HCT116 (cell line): ENCODE measurements at regions not wholly inside any gene's neighbourhood (a gene's known extent, or its start where the extent isn't known, plus 50 kb on each side); places are given as distances from the start of the nearest gene placed in this dataset.

Experiments
- ATAC-seq: fragments of 200-7000 bp; cut with Tn5 transposase; 2 replicates; pipeline ENCODE4 v1.9.1; 2020; ENCODE audit warnings: mild to moderate bottlenecking, moderate library complexity
- BruUV-seq: library from RNA; stranded (reverse); fragments of 400-500 nt; replicated peaks from 2 replicates; lab custom pipeline; 2021; lab: Mats Ljungman, UMichigan
- CTCF ChIA-PET: fragments of 300-600 bp; sonication (Branson Sonifier 250); formaldehyde crosslinking; loops from one replicate; lab custom pipeline; 2021; ENCODE audit warnings: antibody characterized with exemption; lab: Charles Lee
- POLR2A ChIA-PET: fragments of 300-600, 350-600 bp; sonication (Branson Sonifier 250); formaldehyde crosslinking; loops from one replicate; lab custom pipeline; 2021; ENCODE audit warnings: antibody characterized with exemption; lab: Charles Lee
- RAD21 ChIA-PET, 2 experiments: fragments of 300-600 bp; sonication (Branson Sonifier 250); formaldehyde crosslinking; loops; one replicate each; lab custom pipeline; 2023; ENCODE audit warnings: low total read pairs in 2 of 2; ENCODE audit not compliant: uncharacterized antibody in 2 of 2, unreplicated experiment in 2 of 2, low non-redundant PET in 1 of 2; lab: Charles Lee
- DNase-seq: peaks from one replicate; pipeline ENCODE4 v3.0.0-alpha.2; 2010; ENCODE audit warnings: low read depth, low spot score
- H2AFZ ChIP-seq: fragments of 200-600 bp; shearing (Covaris generic), sonication (generic); 2 replicates; pipeline ENCODE4 v1.6.1; 2017; ENCODE audit warnings: low read depth, mixed run types, mixed read lengths, antibody characterized with exemption, low read length; ENCODE audit not compliant: poor library complexity, severe bottlenecking
- H3K27ac ChIP-seq: 2 replicates; pipeline ENCODE4 v1.5.1; 2012; ENCODE audit warnings: low read depth, low read length
- H3K27me3 ChIP-seq: fragments of 200-600 bp; sonication (generic); 2 replicates; pipeline ENCODE4 v1.6.1; 2016; ENCODE audit warnings: mixed run types, low read length, mixed read lengths; ENCODE audit not compliant: insufficient read depth
- H3K36me3 ChIP-seq, 2 experiments: fragments of 200-500 bp in 1 of 2; fragments of 200-600 bp in 1 of 2; sonication (Bioruptor generic) in 1 of 2; sonication (generic) in 1 of 2; 2 replicates each; pipeline versions ENCODE4 v1.5.1 to v1.6.1; 2014 to 2016; ENCODE audit warnings: low read length in 2 of 2, inconsistent platforms in 1 of 2, mixed read lengths in 1 of 2, mixed run types in 1 of 2; ENCODE audit not compliant: insufficient read depth in 2 of 2, control insufficient read depth in 1 of 2
- H3K4me1 ChIP-seq, 2 experiments: fragments of 200-600 bp in 1 of 2; sonication (generic) in 1 of 2; 2 replicates each; pipeline versions ENCODE4 v1.5.1 to v1.6.1; 2012 to 2017; ENCODE audit warnings: low read length in 2 of 2, inconsistent platforms in 1 of 2, mild to moderate bottlenecking in 1 of 2, mixed read lengths in 1 of 2, mixed run types in 1 of 2, moderate library complexity in 1 of 2; ENCODE audit not compliant: insufficient read depth in 2 of 2, control insufficient read depth in 1 of 2
- H3K4me2 ChIP-seq: fragments of 200-600 bp; sonication (generic); 2 replicates; pipeline ENCODE4 v1.6.1; 2017; ENCODE audit warnings: mixed run types, low read length, mixed read lengths
- H3K4me3 ChIP-seq, 2 experiments: fragments of 200-600 bp in 1 of 2; sonication (generic) in 1 of 2; replicated peaks in 1 of 2; 2 replicates each; pipeline ENCODE4 v1.5.1; 2011 to 2016; ENCODE audit warnings: low read length in 2 of 2, control low read depth in 1 of 2, low read depth in 1 of 2, mild to moderate bottlenecking in 1 of 2, mixed read lengths in 1 of 2, mixed run types in 1 of 2
- H3K79me2 ChIP-seq: fragments of 200-600 bp; sonication (generic); 2 replicates; pipeline ENCODE4 v1.6.1; 2017; ENCODE audit warnings: mild to moderate bottlenecking, mixed run types, low read length, moderate library complexity, mixed read lengths; ENCODE audit not compliant: insufficient read depth
- H3K9ac ChIP-seq: fragments of 200-600 bp; sonication (generic); 2 replicates; pipeline ENCODE4 v1.6.1; 2016; ENCODE audit warnings: low read length, mixed read lengths
- H3K9me2 ChIP-seq: fragments of 200-600 bp; sonication (generic), shearing (Covaris generic); 2 replicates; pipeline ENCODE4 v1.6.1; 2017; ENCODE audit warnings: mixed run types, mild to moderate bottlenecking, moderate library complexity; ENCODE audit not compliant: insufficient read depth
- H3K9me3 ChIP-seq, 2 experiments: fragments of 200-500 bp in 1 of 2; fragments of 200-600 bp in 1 of 2; sonication (Bioruptor generic) in 1 of 2; sonication (generic) in 1 of 2; 2 replicates each; pipeline ENCODE4 v1.6.1; 2014 to 2017; ENCODE audit warnings: low read length in 2 of 2, mixed read lengths in 2 of 2, inconsistent platforms in 1 of 2, low read depth in 1 of 2, mild to moderate bottlenecking in 1 of 2, mixed run types in 1 of 2, moderate library complexity in 1 of 2; ENCODE audit not compliant: control insufficient read depth in 1 of 2, insufficient read depth in 1 of 2
- H4K20me1 ChIP-seq: fragments of 200-600 bp; sonication (generic), shearing (Covaris generic); 2 replicates; pipeline ENCODE4 v1.6.1; 2017; ENCODE audit warnings: mixed run types, mild to moderate bottlenecking, moderate library complexity; ENCODE audit not compliant: insufficient read depth
- CBX3 ChIP-seq: IDR thresholded peaks from 2 replicates; pipeline ENCODE4 v1.6.1; 2012; ENCODE audit warnings: low read depth
- CEBPB ChIP-seq: IDR thresholded peaks from 2 replicates; pipeline ENCODE4 v1.6.1; 2012; ENCODE audit warnings: low read depth
- EGR1 ChIP-seq: IDR thresholded peaks from 2 replicates; pipeline ENCODE4 v1.6.1; 2012; ENCODE audit warnings: low read depth
- ELF1 ChIP-seq: IDR thresholded peaks from 2 replicates; pipeline ENCODE4 v1.6.1; 2012; ENCODE audit warnings: low read depth, borderline replicate concordance
- EZH2phosphoT487 ChIP-seq: fragments of 200-600 bp; IDR thresholded peaks from 2 replicates; pipeline ENCODE4 v1.6.1; 2018; ENCODE audit warnings: antibody characterized with exemption, borderline replicate concordance
- FOSL1 ChIP-seq: IDR thresholded peaks from 2 replicates; pipeline ENCODE4 v1.6.1; 2012; ENCODE audit warnings: low read depth
- JUND ChIP-seq: IDR thresholded peaks from 2 replicates; pipeline ENCODE4 v1.6.1; 2012
- POLR2A ChIP-seq: IDR thresholded peaks from 2 replicates; pipeline ENCODE4 v1.7.0; 2011; ENCODE audit warnings: borderline replicate concordance; ENCODE audit not compliant: insufficient read depth, insufficient read length; ENCODE audit errors: extremely low read depth
- POLR2AphosphoS5 ChIP-seq: IDR thresholded peaks from 2 replicates; pipeline ENCODE4 v1.6.1; 2011; ENCODE audit warnings: mild to moderate bottlenecking, low read depth, low read length, moderate library complexity
- RAD21 ChIP-seq: IDR thresholded peaks from 2 replicates; pipeline ENCODE4 v1.6.1; 2012; ENCODE audit warnings: low read depth, mild to moderate bottlenecking
- SIN3A ChIP-seq: IDR thresholded peaks from 2 replicates; pipeline ENCODE4 v1.6.1; 2012; ENCODE audit warnings: low read depth
- SP1 ChIP-seq: IDR thresholded peaks from 2 replicates; pipeline ENCODE4 v1.6.1; 2012; ENCODE audit warnings: low read depth
- SRF ChIP-seq: IDR thresholded peaks from 2 replicates; pipeline ENCODE4 v1.6.1; 2012; ENCODE audit warnings: low read depth
- TCF7L2 ChIP-seq: IDR thresholded peaks from 2 replicates; pipeline ENCODE4 v1.7.0; 2011; ENCODE audit warnings: borderline replicate concordance, inconsistent platforms; ENCODE audit not compliant: insufficient read depth, insufficient read length; ENCODE audit errors: extremely low read depth
- ZFX ChIP-seq: fragments of 450-650 bp; IDR thresholded peaks from 2 replicates; pipeline ENCODE4 v1.6.1; 2017
- intact Hi-C: fragments of 100-400 bp; cut with micrococcal nuclease; formaldehyde crosslinking; loops from 2 replicates; pipeline ENCODE4 v1.10.0; 2022
- TF ChIP-seq, protein P1 (sequence below): IDR thresholded peaks from 2 replicates; pipeline ENCODE4 v1.6.1; 2012; ENCODE audit warnings: low read depth
- TF ChIP-seq, protein P2 (sequence below): IDR thresholded peaks from 2 replicates; pipeline ENCODE4 v1.6.1; 2011; ENCODE audit warnings: mild to moderate bottlenecking, low read length, moderate library complexity; ENCODE audit not compliant: insufficient replicate concordance; ENCODE audit errors: extremely low read depth

- TF ChIP-seq, protein P1, sequence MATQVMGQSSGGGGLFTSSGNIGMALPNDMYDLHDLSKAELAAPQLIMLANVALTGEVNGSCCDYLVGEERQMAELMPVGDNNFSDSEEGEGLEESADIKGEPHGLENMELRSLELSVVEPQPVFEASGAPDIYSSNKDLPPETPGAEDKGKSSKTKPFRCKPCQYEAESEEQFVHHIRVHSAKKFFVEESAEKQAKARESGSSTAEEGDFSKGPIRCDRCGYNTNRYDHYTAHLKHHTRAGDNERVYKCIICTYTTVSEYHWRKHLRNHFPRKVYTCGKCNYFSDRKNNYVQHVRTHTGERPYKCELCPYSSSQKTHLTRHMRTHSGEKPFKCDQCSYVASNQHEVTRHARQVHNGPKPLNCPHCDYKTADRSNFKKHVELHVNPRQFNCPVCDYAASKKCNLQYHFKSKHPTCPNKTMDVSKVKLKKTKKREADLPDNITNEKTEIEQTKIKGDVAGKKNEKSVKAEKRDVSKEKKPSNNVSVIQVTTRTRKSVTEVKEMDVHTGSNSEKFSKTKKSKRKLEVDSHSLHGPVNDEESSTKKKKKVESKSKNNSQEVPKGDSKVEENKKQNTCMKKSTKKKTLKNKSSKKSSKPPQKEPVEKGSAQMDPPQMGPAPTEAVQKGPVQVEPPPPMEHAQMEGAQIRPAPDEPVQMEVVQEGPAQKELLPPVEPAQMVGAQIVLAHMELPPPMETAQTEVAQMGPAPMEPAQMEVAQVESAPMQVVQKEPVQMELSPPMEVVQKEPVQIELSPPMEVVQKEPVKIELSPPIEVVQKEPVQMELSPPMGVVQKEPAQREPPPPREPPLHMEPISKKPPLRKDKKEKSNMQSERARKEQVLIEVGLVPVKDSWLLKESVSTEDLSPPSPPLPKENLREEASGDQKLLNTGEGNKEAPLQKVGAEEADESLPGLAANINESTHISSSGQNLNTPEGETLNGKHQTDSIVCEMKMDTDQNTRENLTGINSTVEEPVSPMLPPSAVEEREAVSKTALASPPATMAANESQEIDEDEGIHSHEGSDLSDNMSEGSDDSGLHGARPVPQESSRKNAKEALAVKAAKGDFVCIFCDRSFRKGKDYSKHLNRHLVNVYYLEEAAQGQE: no peak
- TF ChIP-seq, protein P2, sequence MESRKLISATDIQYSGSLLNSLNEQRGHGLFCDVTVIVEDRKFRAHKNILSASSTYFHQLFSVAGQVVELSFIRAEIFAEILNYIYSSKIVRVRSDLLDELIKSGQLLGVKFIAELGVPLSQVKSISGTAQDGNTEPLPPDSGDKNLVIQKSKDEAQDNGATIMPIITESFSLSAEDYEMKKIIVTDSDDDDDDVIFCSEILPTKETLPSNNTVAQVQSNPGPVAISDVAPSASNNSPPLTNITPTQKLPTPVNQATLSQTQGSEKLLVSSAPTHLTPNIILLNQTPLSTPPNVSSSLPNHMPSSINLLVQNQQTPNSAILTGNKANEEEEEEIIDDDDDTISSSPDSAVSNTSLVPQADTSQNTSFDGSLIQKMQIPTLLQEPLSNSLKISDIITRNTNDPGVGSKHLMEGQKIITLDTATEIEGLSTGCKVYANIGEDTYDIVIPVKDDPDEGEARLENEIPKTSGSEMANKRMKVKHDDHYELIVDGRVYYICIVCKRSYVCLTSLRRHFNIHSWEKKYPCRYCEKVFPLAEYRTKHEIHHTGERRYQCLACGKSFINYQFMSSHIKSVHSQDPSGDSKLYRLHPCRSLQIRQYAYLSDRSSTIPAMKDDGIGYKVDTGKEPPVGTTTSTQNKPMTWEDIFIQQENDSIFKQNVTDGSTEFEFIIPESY: no peak
- TF ChIP-seq EGR1: no peak
- no peak for TF ChIP-seq FOSL1
- TF ChIP-seq CEBPB: no peak
- no peak for TF ChIP-seq RAD21
- TF ChIP-seq SIN3A: no peak
- TF ChIP-seq POLR2AphosphoS5: no peak
Observed at GRCh38 chr1:209106237-209106741, 477.2 kb upstream of the CAMK1G start (continued).

DNA sequence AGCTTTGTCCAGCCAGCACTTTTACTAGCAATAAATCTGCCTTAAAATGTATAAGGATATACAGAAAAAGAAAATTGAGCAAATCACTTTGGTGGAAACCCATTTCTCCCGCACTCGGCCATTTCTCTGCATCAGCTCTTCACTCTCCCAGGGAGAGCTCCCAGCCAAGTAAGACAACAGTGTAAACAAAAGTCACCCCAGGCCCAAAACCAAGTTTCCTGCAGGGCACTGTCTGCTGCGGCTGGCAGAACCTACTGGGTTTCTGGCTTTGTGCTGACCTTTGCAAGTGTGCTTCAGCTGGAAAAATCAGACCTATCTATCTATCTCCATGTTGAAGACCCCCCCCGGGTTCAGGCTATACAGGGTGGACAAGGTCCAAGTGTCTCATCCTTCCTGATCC lies 476.7 kb upstream of the CAMK1G start:
- no peak for DNase-seq
- no peaks in the 10 kb centered on the region for H3K9me3 ChIP-seq
- H3K27me3 ChIP-seq: no peaks in the 10 kb centered on the region
- no TSS peak for BruUV-seq
- ChIA-PET POLR2A (no interaction called here), CTCF (no interaction called here), RAD21 (no interaction called here)
- H2AFZ ChIP-seq: no peak overlapping the region
- no peak overlapping the region for H3K9ac ChIP-seq
- no peak for TF ChIP-seq SRF
- TF ChIP-seq TCF7L2: no peak
- no peak for TF ChIP-seq ZFX
- TF ChIP-seq SIN3A: no peak
- no peak for TF ChIP-seq ELF1
- no peak for TF ChIP-seq CBX3
- TF ChIP-seq RAD21: no peak
- no peak for TF ChIP-seq POLR2AphosphoS5
- TF ChIP-seq, protein P1: no peak
- TF ChIP-seq SP1: no peak
- no peak for TF ChIP-seq FOSL1
- no peak for TF ChIP-seq EZH2phosphoT487
- TF ChIP-seq JUND: no peak
- no peak for TF ChIP-seq POLR2A
- H4K20me1 ChIP-seq: no peaks in the 10 kb centered on the region
- no peaks in the 10 kb centered on the region for H3K79me2 ChIP-seq
- no peak overlapping the region for H3K4me2 ChIP-seq
- no peaks in the 10 kb centered on the region for H3K4me1 ChIP-seq
- no peak overlapping the region for H3K4me3 ChIP-seq
- H3K36me3 ChIP-seq: no peaks in the 10 kb centered on the region
- H3K9me2 ChIP-seq: no peaks in the 10 kb centered on the region
- no peak overlapping the region for H3K27ac ChIP-seq
- no peak for ATAC-seq
- intact Hi-C loops: no loop called here
